Tibial nerve (tissue), 4 donors: ENCODE measurements at regions not wholly inside any gene's neighbourhood (a gene's known extent, or its start where the extent isn't known, plus 50 kb on each side); places are given as distances from the start of the nearest gene placed in this dataset.
"Not testable (repeated sequence)": the region's sequence is repeated elsewhere in the genome, so short reads cannot be mapped to it uniquely, and the experiment has no call there.

ENCODE experiments used
- DNase-seq, 2 donors: peaks; one replicate each; pipeline ENCODE4 v3.0.0-alpha.2; 2019; ENCODE audit warnings: low spot score in 2 of 2
- H3K27ac ChIP-seq, 4 donors: fragments of 200-600 bp; sonication (generic) in 3 of 4; one replicate each; pipeline ENCODE4 v1.5.1; 2017 to 2019; ENCODE audit warnings: mild to moderate bottlenecking in 1 of 4
- H3K27me3 ChIP-seq, 2 donors: fragments of 200-600 bp; sonication (generic) in 1 of 2; one replicate each; pipeline versions ENCODE4 v1.5.1 to v1.6.0; 2017 to 2019
- H3K36me3 ChIP-seq, 3 donors: fragments of 200-600 bp; sonication (generic); one replicate each; pipeline ENCODE4 v1.5.1; 2018 to 2019
- H3K4me1 ChIP-seq, 4 donors: fragments of 200-600 bp; sonication (generic) in 3 of 4; one replicate each; pipeline ENCODE4 v1.5.1; 2017 to 2019
- H3K4me3 ChIP-seq, 4 donors: fragments of 200-600 bp; sonication (generic) in 3 of 4; one replicate each; pipeline ENCODE4 v1.5.1; 2017 to 2019; ENCODE audit warnings: mild to moderate bottlenecking in 1 of 4, moderate library complexity in 1 of 4
- H3K9me3 ChIP-seq, 4 donors: fragments of 200-600 bp; sonication (generic) in 3 of 4; one replicate each; pipeline ENCODE4 v1.5.1; 2017 to 2019
- CTCF ChIP-seq, 5 experiments: fragments of 200-600 bp in 3 of 5; fragments of 450-650 bp in 2 of 5; sonication (generic) in 3 of 5; IDR thresholded peaks; one replicate each; pipeline ENCODE4 v1.5.1; 2016 to 2019; ENCODE audit warnings: antibody characterized with exemption in 5 of 5, mild to moderate bottlenecking in 3 of 5, moderate library complexity in 2 of 5
- EP300 ChIP-seq, 2 donors: sonication (generic); formaldehyde crosslinking; IDR thresholded peaks; one replicate each; pipeline ENCODE4 v1.6.1; 2017; ENCODE audit warnings: antibody characterized with exemption in 2 of 2, mild to moderate bottlenecking in 1 of 2
- POLR2A ChIP-seq, 2 donors: fragments of 450-650 bp; IDR thresholded peaks; one replicate each; pipeline ENCODE4 v1.6.1; 2017; ENCODE audit warnings: antibody characterized with exemption in 2 of 2, mild to moderate bottlenecking in 2 of 2, moderate library complexity in 2 of 2
- WGBS, 2 donors: methylation state at CpG; one replicate each; pipeline ENCODE4 v1.1.5; 2018; 5-methylcytosine and 5-hydroxymethylcytosine counted together

GRCh38 chr4:4946416-4946815, 72.8 kb downstream of the CYTL1 start:
- H3K9me3 ChIP-seq, result no peaks in the 10 kb centered on the region
- H3K4me1 ChIP-seq, result peaks cover 0 to 9% (median 0%) of the 10 kb centered on the region in 4 donors
- no peaks in the 10 kb centered on the region for H3K36me3 ChIP-seq
- no peak overlapping the region for H3K27ac ChIP-seq
- DNase-seq, result no peak
- TF ChIP-seq EP300 (IDR thresholded peaks at IDR 0.05) (no peak), CTCF (IDR thresholded peaks at IDR 0.05) (no peak), POLR2A (IDR thresholded peaks at IDR 0.05) (no peak)
- 84 to 90% methylated on average over 6 of the region's 6 CpGs for WGBS, 2 donors
- no peaks in the 10 kb centered on the region for H3K27me3 ChIP-seq
- H3K4me3 ChIP-seq, result no peak overlapping the region

- TF ChIP-seq POLR2A (IDR thresholded peaks at IDR 0.05) (no peak), CTCF (IDR thresholded peaks at IDR 0.05) (no peak), EP300 (IDR thresholded peaks at IDR 0.05) (no peak)
- no peaks in the 10 kb centered on the region for H3K36me3 ChIP-seq
- DNase-seq, result no peak
- H3K4me1 ChIP-seq, result peaks cover 0 to 9% (median 0%) of the 10 kb centered on the region in 4 donors
- no peaks in the 10 kb centered on the region for H3K27me3 ChIP-seq
- no peak overlapping the region for H3K27ac ChIP-seq
- WGBS, 2 donors, result 63 to 67% methylated on average over 5 of the region's 5 CpGs
- H3K9me3 ChIP-seq, result no peaks in the 10 kb centered on the region
- no peak overlapping the region for H3K4me3 ChIP-seq
Measured at GRCh38 chr4:4947721-4948120, 71.5 kb downstream of the CYTL1 start.

DNA sequence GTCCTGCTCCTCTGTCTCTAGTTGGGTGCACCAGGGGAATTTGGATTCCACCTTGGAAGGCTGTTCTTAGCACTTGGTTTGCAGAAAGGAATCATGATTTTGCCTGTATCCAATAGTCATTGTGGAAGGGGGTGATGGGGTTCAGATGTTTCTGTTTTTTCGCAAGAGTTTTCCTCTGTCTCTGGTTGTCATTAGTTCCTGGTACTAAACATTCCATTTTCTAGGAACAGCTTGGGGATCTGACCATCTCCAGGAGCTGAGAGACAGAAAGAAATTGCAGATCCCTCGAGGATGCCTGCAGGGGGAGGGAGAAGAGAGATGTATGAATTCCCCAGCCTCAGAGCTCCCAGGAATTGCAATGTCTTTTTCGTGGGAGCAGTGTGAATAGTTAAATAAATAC, 70.9 kb downstream of the CYTL1 start:
- Histone ChIP-seq H3K27me3 (no peaks in the 10 kb centered on the region), H3K4me1 (peaks cover 0 to 9% (median 0%) of the 10 kb centered on the region in 4 donors), H3K36me3 (no peaks in the 10 kb centered on the region), H3K4me3 (no peak overlapping the region), H3K27ac (no peak overlapping the region), H3K9me3 (peaks cover 0 to 4% (median 0%) of the 10 kb centered on the region in 4 donors)
- no peak for DNase-seq
- TF ChIP-seq CTCF (IDR thresholded peaks at IDR 0.05) (no peak), EP300 (IDR thresholded peaks at IDR 0.05) (no peak), POLR2A (IDR thresholded peaks at IDR 0.05) (no peak)
- WGBS, 2 donors, result 27 to 39% methylated on average over 3 of the region's 3 CpGs

DNA sequence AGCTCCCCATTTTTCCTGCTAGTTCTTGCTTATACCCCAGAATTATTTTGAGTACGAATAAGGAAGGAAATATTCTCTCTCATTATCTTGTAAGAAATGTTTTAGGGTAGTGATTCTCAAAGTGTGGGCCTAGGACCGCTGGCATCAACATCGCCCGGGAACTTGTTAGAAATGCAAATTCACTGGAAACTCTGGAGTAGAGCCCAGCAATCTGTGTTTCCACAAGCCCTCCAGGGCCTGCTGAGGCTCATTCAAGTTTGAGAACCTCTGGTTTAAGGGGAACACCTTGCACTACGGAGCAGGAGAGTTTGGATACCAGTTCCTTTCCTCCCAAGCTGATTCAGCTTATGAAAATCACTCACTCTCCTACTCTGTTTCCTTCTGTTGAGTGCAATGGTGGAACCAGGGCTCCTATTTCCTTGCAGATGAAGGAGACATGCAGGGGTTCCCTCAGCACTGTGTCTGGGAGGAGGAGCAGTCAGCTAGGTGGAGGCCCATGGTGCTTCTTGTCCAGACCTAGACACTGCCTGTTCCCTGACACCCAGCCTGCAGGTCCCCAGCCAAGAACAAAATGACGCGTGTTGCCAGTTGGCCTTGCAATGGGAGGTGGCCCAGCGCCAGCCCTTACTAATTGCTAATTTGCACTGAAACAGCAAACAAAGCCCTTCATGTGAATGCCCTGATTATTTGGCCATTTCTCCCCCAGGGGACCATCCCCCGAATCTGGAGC, 68.5 kb downstream of the CYTL1 start:
- no peak for DNase-seq
- H3K9me3 ChIP-seq, result peaks cover 0 to 8% (median 0%) of the 10 kb centered on the region in 4 donors
- no peaks in the 10 kb centered on the region for H3K36me3 ChIP-seq
- 55 to 66% methylated on average over 9 of the region's 9 CpGs for WGBS, 2 donors
- H3K4me1 ChIP-seq, result peaks cover 0 to 9% (median 0%) of the 10 kb centered on the region in 4 donors
- H3K4me3 ChIP-seq, result no peak overlapping the region
- TF ChIP-seq CTCF (IDR thresholded peaks at IDR 0.05) (no peak), EP300 (IDR thresholded peaks at IDR 0.05) (no peak), POLR2A (IDR thresholded peaks at IDR 0.05) (no peak)
- no peaks in the 10 kb centered on the region for H3K27me3 ChIP-seq
- H3K27ac ChIP-seq, result no peak overlapping the region

GRCh38 chr4:4952273-4952672, 67.0 kb downstream of the CYTL1 start:
- no peak for DNase-seq
- no peaks in the 10 kb centered on the region for H3K36me3 ChIP-seq
- no peak overlapping the region for H3K4me3 ChIP-seq
- peaks cover 0 to 9% (median 0%) of the 10 kb centered on the region in 4 donors for H3K4me1 ChIP-seq
- TF ChIP-seq EP300 (IDR thresholded peaks at IDR 0.05) (no peak), POLR2A (IDR thresholded peaks at IDR 0.05) (no peak), CTCF (IDR thresholded peaks at IDR 0.05) (no peak)
- WGBS, 2 donors, result 68 to 79% methylated on average over 2 of the region's 2 CpGs
- H3K27me3 ChIP-seq, result no peaks in the 10 kb centered on the region
- peaks cover 0 to 8% (median 0%) of the 10 kb centered on the region in 4 donors for H3K9me3 ChIP-seq
- H3K27ac ChIP-seq, result no peak overlapping the region

- H3K27me3 ChIP-seq, H3K27ac ChIP-seq, DNase-seq, H3K4me3 ChIP-seq, H3K4me1 ChIP-seq, H3K36me3 ChIP-seq: not testable (repeated sequence)
- 96% methylated on average over 19 to 24 of the region's 29 CpGs for WGBS, 2 donors
- peaks cover 0 to 50% (median 13%) of the 10 kb centered on the region in 4 donors for H3K9me3 ChIP-seq
Measured at GRCh38 chr4:4959344-4960074, 59.7 kb downstream of the CYTL1 start.
